HG03521 (cell line): ENCODE measurements at regions not wholly inside any gene's neighbourhood (a gene's known extent, or its start where the extent isn't known, plus 50 kb on each side); places are given as distances from the start of the nearest gene placed in this dataset.
"Not testable (repeated sequence)": the region's sequence is repeated elsewhere in the genome, so short reads cannot be mapped to it uniquely, and the experiment has no call there.

Experiments
- ATAC-seq: cut with Tn5 transposase; IDR thresholded peaks from one replicate; pipeline ENCODE4 v1.9.1; 2021; ENCODE audit warnings: mild to moderate bottlenecking, moderate library complexity; ENCODE audit not compliant: unreplicated experiment

DNA sequence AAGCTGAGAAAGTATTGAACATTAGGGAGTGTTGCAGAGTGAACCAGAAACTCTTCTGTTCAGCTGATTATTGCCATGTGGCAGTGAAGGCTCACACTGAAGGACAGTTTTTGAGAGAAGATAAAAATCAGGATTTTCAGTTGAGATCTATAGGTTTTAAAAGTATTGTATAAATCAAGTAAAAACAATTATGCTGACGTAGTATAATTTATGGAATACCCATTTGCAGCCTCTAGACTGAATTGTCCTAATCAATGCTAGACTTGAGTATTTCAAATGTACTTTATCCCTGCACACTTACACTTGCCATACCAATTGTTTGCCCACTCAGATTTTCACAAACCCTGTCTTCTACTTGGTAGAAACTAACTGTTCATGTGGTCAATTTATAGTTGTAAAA, 245.8 kb downstream of the FRK start:
- no peak for ATAC-seq

DNA sequence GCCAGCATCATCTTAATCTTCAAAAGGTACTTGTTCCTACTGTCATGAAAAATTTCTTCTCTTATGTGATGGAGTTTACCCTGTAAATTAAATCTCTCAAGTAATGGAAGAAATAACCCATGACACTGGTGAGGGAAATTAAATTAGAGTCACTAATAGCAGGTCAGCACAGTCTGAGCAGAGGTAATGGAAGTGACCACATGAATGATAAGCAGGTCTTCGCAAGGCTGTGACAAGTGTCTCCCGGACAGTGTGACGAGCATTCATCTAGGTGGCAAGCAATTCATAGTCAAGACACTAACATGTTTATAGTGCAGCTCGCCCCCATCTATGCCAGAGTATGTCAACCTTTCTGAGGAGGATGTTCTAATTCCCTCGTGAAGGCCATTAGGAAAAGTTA, 249.2 kb downstream of the FRK start:
- no peak for ATAC-seq

DNA sequence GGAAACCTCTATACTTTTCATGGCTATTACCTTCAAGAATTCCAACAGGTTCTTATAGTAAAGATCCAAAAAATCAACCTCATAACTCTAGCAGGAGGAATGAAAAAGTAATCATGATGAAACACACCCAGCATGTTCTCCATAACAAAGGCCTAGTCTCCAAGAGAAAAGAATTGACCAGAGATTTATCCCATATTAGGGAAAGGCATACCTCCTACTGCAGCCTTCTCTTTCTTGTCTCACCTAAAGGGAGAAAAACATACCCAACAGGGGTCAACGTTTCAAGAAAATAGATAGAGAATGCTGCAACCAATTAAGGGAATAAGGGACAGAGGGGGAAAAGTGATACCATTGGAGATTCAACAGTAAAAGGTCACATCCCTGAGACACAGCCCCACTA, 262.5 kb downstream of the FRK start:
- no peak for ATAC-seq

DNA sequence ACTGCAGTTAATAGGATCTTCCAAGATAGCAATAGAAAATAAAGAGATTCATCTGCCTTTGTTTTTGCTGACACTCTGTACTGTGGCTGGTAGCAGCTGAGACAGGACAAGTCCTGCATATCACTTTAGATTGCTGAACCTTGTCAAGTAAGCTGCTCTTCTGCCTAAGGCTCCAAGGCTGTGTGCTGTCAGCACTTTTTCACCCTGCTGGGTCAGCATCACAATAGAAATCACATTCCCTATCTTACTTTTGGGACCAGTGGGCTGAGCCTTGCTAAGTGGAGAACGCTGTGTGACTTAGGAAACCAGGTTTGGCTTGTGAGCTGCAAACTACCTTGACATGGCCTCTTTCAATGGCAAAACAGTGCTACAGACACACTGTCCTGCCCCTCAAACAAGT, 263.9 kb downstream of the FRK start:
- no peak for ATAC-seq

DNA sequence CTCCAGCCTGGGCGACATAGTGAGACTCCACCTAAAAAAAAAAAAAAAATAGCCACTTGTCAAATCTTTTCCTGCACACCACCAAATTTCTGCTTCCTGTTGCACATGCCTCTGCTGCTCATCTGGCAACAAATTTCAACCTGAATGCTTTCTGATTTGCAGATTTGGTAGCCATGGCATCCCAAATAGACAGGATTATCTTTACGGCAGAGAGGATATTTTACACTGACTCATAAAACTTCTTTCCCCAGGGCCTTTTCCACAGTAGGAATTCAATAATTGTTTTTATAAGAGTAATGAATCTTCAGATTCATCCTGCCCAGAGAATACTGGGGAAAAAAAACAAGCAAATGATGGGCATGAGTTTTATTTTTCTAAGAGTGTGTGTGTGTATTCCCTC, 264.6 kb downstream of the FRK start:
- no peak for ATAC-seq

DNA sequence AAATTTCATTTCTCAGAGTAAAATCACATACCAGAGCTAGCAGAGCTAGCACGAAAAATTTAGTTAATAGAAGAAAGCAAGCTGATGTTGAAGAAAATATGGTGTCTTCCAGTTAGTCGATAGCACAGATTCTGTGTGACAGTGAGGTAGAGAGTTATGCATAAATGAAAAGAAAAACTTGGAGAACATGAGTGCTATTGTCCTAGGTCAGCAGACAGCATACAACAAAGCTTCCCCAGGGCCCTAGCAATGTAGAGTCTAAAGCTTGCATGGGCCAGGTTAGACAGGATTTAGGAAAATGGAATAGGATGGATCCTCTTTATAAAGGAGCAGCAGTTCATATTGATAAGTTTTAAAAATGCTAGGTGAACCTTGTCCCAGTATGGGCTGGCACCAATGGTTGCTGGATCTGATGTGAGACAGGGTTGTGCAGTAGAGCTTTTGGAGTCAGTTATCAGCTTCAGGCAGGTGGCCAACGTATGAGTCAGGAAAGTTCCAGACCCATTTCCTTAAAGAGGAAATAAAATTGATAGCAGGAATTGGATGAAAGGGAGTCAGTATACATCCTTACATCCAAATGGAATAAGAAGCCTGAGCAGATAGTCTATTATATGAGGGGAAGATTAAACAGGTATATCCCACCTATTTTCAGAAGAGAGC, 277.2 kb downstream of the FRK start:
- no peak for ATAC-seq

DNA sequence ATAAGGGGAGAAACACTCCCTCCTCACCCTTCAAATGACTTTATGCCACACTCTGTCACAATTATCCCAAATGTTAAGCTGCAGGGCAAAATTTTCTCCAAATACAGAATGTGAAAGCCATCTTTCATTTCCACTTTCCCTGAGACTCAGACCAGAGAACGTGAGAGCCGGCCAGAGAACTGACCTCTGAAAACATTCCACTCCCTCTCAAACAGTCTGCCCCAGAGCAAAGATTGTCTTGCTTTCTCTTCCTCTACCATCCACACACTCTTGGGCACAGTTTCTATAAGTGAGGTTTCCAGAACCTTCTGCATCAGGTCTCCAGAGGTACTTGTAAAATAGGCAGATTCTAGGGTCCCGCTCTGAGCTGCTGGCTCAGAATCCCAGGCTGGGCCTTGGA, 278.1 kb downstream of the FRK start:
- no peak for ATAC-seq

DNA sequence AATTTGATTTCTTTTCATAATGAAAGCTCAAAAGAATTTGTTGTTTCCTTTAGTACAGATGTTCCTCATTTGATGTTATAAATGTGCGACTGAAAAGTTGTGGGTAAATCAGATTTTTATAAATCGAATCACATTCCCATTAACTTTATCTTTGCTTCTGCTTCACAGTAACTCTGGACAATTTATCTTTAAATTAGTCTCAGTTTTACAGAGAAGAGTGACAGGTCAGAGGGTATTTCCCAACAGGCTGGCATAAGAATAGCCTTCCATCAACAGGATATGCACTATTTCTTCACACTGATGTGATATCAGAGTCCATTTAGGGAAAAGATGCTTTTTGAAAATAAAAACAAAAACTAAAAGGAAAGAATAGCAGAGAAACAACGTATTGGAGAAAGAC, 286.9 kb downstream of the FRK start:
- ATAC-seq: no peak

DNA sequence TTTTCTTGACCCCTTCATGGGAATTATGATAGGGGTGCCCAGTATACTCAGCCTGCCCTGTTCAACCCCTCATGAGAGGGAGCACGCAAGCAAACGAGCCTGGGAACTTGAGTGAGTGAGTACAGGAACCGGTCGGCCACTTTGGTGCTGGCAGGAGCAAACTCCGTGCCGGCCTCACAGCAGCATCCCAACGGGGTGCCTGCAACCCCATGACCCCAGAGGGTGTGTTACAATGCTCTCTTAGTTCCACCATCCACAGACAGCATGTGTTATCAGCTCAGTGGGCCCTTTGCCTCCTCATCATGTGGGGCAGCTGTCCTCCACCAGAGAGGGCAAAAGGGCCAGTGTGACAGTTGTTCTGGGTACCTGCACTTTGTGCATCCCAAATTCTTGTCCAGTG, 289.8 kb downstream of the FRK start:
- ATAC-seq: no peak

DNA sequence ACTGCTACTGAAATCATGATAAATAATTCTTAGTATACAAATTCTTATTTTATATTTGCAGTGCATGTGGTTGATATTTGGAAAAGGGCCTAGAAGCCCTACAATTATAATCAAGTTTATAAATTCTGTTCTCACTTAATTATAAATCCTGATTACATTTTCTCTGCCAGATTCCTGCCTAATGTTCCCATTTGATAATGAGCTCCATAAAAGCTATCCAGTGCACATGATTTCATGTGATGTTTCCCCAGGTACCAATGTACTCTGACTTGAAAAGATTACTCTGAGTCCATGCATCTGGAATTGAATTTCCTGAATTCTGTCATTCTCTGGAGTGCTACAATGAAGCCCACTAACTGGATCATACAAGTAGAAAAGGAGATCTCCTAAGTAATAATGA, 292.2 kb downstream of the FRK start:
- no peak for ATAC-seq

DNA sequence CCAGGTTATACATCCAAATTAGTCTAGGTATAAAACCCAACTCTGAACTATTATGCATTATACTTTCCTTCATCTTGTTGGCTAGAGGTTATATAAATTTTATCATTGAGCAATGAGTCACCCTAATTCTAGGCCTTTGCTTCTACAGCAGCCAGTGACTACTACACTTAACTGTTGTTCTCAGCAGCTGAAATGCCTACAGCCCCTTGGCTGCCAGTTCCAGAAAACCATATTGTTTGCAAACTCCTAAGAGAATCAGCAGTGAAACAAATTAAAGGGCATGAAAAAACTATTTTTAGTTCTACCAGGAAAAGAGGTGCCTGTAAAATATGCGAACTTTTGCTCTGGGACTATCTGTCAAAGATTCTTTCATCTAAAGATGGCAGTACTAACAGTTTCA, 292.8 kb downstream of the FRK start:
- no peak for ATAC-seq

DNA sequence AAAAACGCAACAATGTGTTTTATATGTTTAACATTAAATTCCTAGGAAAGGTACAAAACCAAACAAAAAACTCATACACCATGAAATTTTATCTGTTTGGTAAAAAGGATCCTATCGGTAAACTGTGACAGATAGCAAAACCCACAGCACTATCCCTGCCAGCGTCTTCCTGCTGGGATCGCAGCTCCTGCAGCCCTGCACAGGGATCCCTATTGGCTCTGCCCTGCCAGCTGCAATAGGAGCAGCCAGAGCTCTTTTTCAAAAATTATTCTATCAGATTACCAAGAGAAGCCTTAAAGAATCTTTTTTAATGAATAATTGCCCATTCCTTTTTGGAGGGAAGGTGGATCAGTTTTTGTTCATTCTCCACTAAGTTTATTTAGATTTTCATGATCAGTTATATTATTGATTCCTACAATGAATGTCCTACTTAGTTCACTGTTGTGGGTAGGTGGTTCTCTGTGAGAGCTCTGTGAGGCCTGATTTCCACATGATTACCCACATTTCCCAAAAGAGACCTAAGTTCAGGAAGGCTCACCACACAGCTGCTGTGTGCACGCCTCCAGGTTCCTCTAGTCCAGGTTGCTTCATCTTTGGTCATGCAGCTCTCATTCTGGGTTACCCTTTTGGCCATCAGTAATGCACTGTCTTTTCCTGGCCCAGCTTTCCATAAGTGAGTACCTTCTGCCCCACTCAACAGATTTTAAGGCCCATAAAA, 293.8 kb downstream of the FRK start:
- ATAC-seq: no peak

DNA sequence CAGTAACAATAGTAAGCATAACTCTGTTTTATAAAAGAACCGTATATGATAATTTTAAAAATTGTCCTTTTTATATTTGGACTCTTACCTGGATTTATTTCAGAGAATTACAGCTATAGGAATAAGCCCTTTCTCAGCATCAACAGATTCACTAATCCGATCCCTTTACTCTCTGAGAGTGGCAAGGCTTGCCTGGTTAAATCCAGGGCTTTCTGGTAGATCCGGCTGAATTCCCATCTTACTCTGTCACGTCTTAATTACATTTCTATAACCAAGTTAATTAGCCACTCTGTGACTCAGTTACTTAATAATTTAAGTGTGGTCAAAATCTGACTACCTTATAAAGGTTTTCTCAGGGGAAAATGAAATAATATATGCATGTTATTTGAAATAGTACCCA, 294.7 kb downstream of the FRK start:
- ATAC-seq: no peak

DNA sequence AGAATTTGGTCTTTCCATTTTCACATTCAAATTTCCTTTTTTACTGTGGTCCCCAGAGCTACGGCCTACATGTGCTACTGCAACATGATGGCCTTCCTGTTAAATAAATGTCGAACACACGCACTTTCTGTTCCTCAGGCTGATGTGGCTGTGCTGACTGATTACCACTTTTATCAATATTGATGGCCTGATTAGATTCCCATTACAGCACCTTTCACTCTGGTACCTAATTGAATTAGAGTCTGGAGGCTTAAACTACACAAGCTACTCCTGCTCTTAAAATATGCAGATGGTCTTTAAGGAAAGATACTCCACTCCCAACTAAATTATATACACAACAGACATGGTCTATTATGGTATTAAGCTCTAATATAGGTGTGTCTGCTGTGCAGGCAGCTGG, 301.6 kb downstream of the FRK start:
- ATAC-seq: no peak

DNA sequence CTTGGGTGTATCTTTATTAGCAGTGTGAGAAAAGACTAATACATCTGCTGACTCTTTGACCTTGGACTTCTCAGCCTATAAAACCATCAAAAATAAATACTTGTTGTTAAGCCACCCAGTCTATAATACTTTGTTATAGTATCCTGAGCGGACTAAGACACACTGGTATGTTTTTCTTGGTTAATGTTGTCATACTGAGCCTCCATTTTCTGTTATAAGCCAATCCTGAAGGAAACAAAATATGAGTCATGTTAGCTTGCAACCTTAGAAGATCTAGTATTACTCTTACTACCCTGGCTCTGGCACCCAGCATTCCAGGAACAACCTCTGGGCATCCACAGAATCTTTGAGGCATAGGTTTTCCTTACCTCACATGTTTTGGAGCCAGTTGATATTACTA, 307.2 kb downstream of the FRK start:
- ATAC-seq: no peak

DNA sequence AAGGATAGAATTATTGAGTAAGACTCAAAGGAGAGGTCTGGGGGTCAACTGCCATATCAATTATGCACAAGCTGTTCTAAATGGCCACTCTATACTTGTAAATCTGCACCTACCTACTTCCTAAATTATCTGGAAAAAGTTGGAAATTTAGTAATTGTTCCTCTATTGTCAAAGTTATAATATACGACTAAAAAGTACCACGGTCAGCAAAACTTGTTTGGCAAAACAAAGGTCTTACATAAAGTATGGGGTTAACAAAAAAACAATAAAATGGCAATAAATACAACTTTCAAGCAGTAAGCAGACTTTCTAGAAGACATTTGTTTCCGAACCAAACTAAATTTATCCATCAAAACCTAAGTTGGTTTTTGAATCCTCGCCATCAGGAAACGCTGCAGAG, 309.7 kb downstream of the FRK start:
- no peak for ATAC-seq

DNA sequence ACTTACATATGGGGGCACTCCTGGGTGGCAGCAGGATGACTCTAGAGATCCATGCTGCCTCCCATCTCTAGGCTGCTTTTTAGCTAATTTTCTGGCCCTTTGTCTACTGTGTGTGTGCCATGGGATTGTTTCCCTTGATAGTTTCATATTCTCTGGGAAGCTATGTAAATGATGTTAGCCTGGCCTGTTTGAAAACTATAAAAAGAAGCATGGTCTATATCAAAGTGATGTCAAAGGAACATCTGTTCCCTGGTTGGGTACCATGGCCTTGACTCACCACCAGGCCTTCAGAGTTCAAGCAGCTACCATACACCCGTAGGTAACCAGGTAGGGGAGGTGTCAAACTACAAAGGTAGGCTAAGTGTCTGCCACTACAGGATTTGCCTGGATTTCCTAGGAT, 310.4 kb downstream of the FRK start:
- no peak for ATAC-seq

DNA sequence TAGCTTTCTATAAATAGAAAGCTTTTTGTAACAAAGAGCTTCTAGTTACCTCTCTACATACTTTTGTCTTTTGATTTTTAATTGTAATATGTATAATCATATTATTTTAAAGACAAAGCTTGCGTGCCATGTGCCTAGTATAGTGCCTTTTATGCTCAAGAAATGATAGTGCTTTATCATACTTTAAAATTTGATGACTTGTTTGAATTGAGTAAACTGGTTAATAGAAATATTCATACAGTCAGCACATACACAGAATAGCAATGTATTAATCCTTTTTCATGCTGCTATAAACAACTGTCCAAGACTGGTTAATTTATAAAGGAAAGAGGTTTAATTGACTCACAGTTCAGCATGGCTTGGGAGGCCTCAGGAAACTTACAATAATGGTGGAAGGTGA, 313.0 kb downstream of the FRK start:
- ATAC-seq: no peak

DNA sequence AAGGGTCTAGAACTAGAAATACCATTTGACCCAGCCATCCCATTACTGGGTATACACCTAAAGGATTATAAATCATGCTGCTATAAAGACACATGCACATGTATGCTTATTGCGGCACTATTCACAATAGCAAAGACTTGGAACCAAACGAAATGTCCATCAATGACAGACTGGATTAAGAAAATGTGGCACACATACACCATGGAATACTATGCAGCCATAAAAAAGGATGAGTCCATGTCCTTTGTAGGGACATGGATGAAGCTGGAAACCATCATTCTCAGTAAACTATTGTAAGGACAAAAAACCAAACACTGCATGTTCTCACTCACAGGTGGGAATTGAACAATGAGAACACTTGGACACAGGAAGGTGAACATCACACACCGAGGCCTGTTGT, 314.1 kb downstream of the FRK start:
- not testable (repeated sequence) for ATAC-seq

DNA sequence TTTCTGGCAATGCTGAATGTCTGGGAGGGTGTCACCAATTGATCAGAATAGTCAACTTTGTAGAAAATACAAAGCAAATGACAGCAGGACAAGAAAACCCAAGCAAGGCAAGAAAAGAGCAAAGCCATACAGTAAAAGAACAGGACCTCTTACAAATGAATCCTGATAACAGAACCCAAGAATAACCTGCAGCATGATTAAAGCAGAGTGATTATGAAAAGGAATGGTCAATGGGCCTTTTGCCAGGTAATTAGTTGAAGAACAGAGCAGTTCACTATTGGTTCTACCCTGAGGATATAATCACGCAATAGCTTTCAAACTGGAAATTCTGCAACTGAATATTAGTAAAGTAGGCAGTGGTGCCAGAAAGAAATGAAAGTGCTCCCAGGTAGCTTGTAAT, 319.8 kb downstream of the FRK start:
- ATAC-seq: no peak

DNA sequence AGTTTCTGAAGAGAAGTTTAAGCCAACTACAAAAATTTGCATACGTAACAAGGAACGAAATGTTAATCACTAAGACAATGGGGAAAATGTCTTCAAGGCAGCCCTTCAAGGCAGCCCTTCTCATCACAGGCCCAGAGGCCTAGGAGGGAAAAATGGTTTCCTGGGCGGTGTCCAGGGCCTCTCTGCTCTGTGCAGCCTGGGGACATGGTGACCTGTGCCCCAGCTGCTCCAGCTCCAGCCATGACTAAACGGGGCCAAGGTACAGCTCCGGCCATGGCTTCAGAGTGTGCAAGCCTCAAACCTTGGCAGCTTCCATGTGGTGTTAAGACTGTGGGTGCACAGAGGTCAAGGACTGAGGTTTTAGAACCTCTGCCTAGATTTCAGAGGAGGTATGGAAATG, 325.1 kb downstream of the FRK start:
- ATAC-seq: no peak

DNA sequence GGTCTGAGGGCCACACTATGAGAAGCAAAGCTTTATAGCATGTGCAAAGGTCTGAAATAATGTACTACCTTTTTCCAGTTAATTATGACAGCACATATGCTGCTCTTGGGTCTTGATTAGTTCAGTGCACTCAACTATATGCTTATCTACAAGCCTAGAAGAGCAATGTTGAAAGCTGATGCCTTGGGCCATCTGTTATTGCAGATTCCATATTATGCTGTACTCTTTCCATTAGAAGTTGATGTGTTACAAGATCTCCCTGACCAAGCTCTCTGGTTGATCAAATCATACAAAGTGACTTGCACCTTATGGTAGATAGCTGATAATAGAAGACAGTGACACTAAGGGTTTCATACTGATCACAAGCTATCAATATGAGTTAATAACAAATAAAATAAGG, 327.3 kb downstream of the FRK start:
- no peak for ATAC-seq

DNA sequence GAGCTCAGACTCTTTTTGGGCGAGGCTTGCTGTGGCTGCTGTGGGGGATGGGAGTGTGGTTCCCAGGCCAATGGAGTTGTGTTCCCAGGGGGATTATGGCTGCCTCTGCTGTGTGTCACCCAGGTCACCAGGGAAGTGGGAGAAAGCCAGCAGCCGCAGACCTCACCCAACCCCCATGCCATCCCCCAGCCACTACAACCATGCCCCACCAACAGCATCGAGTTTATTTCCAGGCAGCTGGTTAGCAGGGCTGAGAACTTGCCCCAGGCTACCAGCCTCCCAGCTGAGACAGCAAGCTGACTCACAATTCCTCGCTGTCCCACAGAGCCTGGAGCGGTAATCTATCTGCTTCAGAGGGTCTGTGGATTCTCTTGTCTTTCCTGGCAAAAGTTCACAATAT, 331.7 kb downstream of the FRK start:
- ATAC-seq: no peak
